K562 (cell line): ENCODE measurements at regions not wholly inside any gene's neighbourhood (a gene's known extent, or its start where the extent isn't known, plus 50 kb on each side); places are given as distances from the start of the nearest gene placed in this dataset.

Experiments
- HNRNPK ChIP-seq: fragments of 200-400 bp; formaldehyde crosslinking; IDR thresholded peaks from one replicate; pipeline ENCODE4 v1.6.1; 2018; ENCODE audit warnings: mild to moderate bottlenecking, low read depth, low read length; ENCODE audit not compliant: poor library complexity, severe bottlenecking
- SETDB1 ChIP-seq: IDR thresholded peaks from one replicate; pipeline ENCODE4 v1.6.1; 2012; ENCODE audit warnings: low read length, control low read depth, inconsistent platforms
- SP1 ChIP-seq: sonication (generic); formaldehyde crosslinking; IDR thresholded peaks from 2 replicates; pipeline ENCODE4 v1.8.1; 2022; ENCODE audit warnings: mild to moderate bottlenecking, missing genetic modification reagents
- TOE1 ChIP-seq, 2 experiments: fragments of 450-650 bp in 1 of 2; sonication (generic) in 1 of 2; formaldehyde crosslinking in 1 of 2; IDR thresholded peaks; 2 replicates each; pipeline versions ENCODE4 v1.7.1 to v1.8.0; 2016 to 2022; ENCODE audit warnings: borderline replicate concordance in 2 of 2, mild to moderate bottlenecking in 2 of 2, antibody characterized with exemption in 1 of 2, inconsistent platforms in 1 of 2, low read depth in 1 of 2, missing genetic modification reagents in 1 of 2, moderate library complexity in 1 of 2
- TF ChIP-seq, protein P1 (sequence below), 3 experiments: IDR thresholded peaks in 2 of 3; conservative IDR thresholded peaks in 1 of 3; 2 replicates each; pipeline ENCODE4 v1.5.1; 2011 to 2012; ENCODE audit warnings: low read length in 3 of 3, mild to moderate bottlenecking in 3 of 3, control low read depth in 2 of 3, improper control_type of control experiment in 1 of 3, inconsistent platforms in 1 of 3, low read depth in 1 of 3, mixed read lengths in 1 of 3, moderate library complexity in 1 of 3; ENCODE audit not compliant: insufficient read depth in 2 of 3

- TF ChIP-seq HNRNPK (no peak), SETDB1 (no peak), SP1 (CRISPR knock-in tag) (no peak), TOE1 (IDR thresholded peaks at IDR 0.05; ENCODE audit: borderline replicate concordance) (no peak), TOE1 (CRISPR knock-in tag; IDR thresholded peaks at IDR 0.05; ENCODE audit: borderline replicate concordance, low read depth) (no peak)
- TF ChIP-seq, protein P1, sequence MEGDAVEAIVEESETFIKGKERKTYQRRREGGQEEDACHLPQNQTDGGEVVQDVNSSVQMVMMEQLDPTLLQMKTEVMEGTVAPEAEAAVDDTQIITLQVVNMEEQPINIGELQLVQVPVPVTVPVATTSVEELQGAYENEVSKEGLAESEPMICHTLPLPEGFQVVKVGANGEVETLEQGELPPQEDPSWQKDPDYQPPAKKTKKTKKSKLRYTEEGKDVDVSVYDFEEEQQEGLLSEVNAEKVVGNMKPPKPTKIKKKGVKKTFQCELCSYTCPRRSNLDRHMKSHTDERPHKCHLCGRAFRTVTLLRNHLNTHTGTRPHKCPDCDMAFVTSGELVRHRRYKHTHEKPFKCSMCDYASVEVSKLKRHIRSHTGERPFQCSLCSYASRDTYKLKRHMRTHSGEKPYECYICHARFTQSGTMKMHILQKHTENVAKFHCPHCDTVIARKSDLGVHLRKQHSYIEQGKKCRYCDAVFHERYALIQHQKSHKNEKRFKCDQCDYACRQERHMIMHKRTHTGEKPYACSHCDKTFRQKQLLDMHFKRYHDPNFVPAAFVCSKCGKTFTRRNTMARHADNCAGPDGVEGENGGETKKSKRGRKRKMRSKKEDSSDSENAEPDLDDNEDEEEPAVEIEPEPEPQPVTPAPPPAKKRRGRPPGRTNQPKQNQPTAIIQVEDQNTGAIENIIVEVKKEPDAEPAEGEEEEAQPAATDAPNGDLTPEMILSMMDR (IDR thresholded peaks at IDR 0.05 in 2 of 3, conservative IDR thresholded peaks at IDR 0.05 in 1 of 3; ENCODE audit: insufficient read depth in 2 of 3, low read depth in 1 of 3, low read length in 3 of 3) = no peak
Observed at GRCh38 chr17:52686140-52686539, 527.6 kb upstream of the CA10 start.
